NCI-H2171 treated with DMSO at 0.1 percent for 48 hours (cell line): ENCODE measurements at regions not wholly inside any gene's neighbourhood (a gene's known extent, or its start where the extent isn't known, plus 50 kb on each side); places are given as distances from the start of the nearest gene placed in this dataset.

Experiments used
- DNase-seq: peaks from one replicate; lab custom pipeline; 2025; lab: John Stamatoyannopoulos, UW

DNA sequence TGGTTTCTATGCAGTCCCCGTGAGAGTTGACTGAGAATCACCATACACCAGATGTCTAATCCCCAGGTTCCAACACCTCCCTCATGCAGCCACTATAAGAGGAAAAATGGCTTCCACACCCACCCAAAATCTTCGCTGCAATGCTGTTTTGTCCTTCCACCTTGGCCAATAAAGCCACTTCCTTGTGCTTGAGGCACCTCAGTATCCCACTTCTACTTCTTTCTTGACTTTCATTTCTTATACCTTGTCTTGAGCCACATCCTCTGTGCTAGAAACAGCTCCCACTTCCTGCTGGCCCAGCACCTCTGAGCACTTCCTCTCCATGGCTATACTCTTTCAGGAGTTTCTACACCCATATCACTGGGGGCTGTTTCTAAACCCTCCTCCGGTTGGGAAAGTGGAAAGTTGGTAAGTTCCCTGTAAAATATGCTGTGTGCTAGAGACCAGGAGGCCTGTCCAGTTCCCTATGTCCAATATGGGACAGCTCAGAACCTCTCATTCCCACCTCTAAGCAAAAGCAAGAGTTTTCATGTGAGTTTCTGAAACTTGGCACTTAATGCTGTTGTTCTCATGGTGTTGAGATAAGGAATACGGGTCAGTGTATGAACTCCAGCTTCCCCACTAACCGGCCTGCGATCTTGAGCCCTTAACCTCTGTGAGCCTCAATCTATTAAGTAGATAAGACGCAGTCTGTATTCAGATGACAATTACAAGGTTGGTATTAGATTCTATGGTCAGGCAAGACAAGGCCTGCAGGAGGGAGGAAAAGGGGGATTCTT is 209.1 kb upstream of the ID2 start:
- no peak for DNase-seq

DNA sequence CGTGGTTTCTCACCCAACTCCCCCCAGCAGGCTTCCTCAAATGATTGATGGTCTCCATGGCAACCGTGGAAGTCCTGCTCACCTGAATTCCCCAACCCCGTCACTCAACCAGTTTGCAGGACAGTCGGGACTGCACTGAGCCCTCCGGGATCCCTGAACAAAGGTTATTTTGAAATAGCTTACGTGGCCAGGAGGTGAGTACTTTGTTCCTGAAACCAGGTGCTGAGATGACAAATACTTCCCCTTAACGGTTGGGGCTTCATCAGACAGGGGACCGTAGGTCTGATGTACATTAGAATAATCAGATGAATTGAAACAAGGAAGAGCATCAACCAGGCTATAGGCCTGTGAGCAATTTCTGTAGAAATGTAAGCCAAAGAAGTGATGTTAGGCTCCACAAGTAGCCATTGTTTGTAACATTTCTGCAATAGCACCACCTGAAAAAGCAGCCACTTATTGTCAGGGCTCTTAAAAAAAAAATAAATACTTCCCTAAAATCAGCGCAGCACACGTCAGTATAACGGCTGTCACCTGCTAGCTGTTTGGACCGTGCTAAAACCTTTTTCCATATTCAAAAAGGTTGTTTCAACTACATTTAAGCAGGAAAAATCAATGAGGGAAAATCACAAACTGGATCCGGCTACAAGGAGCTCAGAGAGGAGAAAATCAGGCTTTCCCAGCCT is 206.4 kb upstream of the ID2 start:
- DNase-seq, result no peak

DNA sequence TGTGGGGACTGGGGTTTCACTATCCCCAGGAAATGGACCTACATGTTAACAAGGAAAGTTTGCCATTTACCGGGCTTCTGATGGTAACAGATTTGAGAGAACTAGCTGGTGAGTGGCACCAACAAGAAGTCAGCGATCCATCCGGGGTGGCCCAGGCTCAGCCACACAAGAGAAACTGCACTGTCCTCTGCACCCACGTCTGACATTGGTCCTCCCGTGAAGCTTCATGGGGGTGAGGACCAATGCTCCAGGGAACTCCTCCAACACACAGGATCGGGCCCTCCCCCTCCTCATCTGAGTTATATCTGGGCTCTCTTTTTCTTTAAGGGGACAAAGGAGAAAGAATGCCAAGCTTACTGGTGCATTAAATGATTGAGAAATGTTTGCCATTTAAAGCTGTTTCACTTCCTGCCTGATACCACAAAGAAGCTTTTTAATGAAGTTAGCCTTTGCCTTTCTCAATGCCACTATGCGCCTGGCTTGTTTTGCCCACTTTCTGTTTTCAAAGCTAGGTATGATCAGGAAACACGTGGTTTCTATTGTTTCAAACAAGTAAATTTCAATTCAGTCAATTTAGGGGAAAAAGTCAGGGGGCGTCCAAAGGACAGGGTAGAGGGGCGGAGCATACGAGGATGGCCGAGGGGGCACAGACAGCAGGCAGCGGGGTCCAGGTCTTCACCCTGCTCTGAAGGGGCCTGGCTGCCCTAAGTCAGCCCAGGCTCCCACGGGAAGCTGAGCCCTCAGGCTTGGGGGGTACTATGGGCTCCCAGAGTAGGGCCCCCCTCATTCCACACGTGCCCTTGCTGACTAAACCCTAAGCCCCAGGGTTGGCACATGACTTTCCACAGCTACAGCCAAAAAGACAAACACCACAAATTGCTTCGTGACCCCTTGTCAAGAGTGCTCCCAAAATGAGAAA is 204.0 kb upstream of the ID2 start:
- no peak for DNase-seq

DNA sequence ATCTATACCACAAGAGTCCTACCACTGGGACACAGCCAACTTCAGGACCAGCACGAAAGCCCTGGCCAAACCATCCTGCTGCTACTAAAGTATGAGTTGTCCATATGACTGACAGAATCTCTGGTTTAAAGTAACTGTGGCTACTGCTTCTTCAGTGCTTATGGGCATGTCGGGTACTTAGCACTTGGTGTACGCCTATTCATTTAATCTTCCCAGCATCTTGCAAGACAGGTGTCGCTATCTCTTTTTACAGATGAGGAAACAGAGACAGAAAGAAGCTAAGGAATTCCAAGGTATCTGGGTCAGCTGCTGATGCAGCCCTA is 203.4 kb upstream of the ID2 start:
- no peak for DNase-seq

DNA sequence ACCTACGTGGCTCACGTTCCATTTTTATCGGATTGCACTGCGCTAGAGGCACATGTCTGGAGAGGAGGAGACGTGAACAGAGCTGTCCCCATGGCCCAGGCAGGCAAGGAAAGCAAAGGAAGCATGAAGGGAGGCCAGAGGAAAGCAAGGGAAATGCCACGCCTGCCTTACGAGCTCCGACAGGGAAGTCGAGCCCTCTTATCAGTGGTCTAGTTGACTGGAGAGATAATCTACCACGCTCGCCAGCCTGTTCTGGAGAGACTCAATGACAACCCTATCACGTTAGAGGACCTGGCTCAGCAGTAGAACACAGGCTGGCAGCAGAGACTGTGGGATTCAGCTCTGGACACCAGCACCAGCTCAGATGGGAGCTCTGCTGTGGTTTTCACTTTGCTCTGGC is 202.6 kb upstream of the ID2 start:
- no peak for DNase-seq

GRCh38 chr2:8480915-8481314 is 200.9 kb upstream of the ID2 start:
- no peak for DNase-seq

GRCh38 chr2:8481463-8482009 is 200.3 kb upstream of the ID2 start:
- DNase-seq, result no peak

- DNase-seq, result no peak
These were observed 199.4 kb upstream of the ID2 start for GRCh38 chr2:8482432-8482831.

- no peak for DNase-seq
These were observed 197.2 kb upstream of the ID2 start for GRCh38 chr2:8484502-8485283.

DNA sequence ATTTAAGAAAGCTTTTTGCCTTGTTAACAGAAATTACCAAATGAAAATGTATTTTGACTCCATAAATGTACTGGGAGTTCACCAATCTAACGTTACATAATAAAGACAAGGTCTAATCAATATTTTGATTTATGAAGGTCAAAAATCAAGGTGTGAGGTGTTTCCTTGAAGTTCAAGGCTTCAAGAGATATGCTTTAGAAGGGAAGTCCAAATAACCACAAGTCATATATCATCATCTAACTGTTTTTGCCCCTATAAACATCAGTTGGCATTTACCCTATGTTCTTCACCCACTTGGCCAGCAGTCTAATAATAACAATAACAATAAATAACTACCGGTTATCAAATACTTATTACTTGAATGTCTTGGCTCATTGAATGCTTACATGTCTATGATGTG is 196.1 kb upstream of the ID2 start:
- no peak for DNase-seq

DNA sequence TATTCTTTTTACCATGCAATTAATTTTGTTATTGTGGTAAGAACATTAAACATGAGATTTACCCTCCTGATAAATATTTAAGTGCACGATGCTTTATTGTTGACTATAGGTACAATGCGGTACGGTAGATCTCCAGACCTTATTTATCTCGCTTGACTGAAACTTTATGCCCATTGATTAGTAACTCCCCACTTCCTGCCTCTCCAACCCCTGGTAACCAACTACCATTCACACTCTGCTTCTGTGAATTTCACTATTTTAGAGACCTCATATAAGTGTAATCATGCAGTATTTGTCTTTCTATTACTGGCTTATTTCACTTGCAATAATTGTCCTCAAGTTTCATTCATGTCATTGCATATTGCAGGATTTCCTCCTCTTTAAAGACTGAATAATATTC is 195.7 kb upstream of the ID2 start:
- no peak for DNase-seq

DNA sequence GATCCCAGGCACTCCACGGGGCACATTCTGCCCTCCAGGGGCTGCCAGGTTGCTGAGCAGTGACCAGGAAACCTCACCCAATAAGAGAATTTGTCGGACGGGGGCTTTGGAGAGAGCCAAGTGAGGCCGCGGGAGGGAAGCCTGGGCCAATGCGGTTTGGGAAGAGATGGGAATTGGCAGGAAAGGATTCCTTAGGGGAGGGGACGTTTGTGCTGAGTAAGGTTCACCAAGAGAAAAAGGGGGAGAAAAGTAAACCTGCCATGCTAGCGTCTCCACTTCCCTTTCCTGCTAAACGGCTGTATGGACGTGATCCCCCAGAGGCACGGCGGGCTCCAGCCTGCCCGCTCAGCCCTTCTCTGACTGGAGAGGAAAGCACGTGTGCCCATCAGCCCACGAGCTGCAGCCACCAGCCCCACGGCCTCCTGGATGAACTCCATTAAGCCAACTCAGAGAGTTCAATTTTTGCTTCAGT is 194.4 kb upstream of the ID2 start:
- no peak for DNase-seq

DNA sequence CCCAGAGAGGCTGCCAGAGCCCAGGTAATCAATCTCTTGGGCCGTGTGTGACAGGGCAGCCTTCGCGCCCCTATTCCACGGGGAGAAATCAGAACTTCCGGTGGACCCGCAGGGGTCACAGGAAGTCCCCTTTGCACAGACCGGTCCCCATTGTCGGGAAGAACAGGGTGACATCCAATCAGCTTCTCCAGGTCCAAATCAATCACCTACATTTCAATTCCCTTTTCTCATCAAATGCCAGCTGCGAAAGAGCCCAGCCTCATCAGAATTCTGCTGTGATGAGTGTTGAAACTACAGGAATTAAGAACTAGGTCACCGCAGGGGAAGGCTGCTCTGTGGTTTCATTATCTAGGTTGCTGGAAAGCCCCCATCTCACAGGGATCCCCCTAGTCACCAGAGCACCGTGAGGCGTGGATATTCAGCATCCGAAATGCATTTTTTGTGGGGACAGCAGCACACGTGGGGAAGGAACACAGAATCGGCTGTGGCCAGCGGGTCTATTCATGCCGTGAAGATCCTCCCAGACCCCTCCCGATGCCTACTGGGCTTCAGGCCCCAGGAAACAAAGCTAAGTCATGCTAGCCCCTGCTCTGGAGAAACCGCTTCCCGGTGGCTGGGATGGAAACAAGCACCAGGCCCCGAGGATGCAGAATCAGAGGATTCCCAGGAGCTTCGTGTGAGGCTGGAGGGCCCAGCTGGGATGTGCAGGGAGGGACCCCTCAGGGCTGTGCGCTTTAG is 193.7 kb upstream of the ID2 start:
- no peak for DNase-seq

DNA sequence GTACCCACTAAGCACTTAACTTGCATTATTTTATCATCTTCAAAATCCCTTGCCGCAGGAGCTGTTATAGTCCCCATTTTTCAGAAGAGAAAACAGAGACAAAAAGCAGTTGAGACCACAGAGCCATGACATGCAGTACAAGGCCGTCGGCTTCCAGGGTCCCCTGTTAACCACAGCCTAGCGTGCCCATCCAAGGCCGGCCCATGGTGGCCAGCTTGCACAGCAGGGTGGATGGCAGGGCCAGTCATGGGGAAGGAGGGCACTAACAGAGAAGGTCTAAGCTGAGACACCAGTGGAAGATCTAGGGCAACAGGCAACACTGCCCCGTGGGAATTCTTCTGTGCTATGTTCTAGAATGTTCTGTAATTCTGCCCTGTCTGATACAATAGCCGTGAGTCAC is 192.6 kb upstream of the ID2 start:
- DNase-seq, result no peak

- DNase-seq, result no peak
These were observed 192.1 kb upstream of the ID2 start for GRCh38 chr2:8489751-8490150.

GRCh38 chr2:8490166-8490721 is 191.6 kb upstream of the ID2 start:
- no peak for DNase-seq

GRCh38 chr2:8491296-8492027 is 190.4 kb upstream of the ID2 start:
- no peak for DNase-seq

DNA sequence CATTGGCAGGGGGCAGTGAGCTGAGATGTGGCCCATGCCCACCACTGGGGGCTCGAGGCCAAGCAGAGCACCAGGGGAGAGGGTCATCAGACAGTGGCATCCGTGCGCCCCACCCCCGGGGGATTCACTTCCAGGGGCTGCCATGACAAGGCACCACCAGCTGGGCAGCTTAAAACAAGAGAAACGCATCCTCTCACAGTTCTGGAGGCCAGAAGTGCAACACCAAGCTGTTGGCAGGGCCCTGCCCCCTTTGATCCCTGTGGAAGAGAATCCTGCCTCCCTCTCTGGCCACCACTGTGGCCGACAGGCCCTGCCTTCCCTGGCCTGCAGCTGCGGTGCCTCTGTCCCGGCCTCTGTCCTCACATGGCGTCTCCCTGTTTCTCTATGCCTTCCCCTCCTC is 187.7 kb upstream of the ID2 start:
- no peak for DNase-seq

DNA sequence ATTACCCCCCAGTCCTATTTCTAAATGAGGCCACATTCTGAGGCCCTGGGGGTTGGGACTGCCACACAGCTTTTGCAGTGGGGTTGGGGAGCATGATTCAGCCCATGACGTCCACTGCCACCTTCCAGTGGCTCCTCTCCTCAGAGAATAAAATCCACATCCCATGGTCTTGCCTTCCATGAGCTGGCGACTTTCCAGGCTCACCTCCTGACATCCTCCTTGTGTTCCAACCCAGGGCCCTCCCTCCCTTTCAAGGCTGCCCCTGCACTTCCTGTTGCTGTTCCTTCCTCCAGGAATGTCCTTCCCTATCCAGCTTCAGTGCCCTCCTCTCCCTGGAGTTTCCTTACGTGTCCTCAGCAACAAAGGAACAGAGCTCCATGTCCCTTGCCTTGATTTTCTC is 187.3 kb upstream of the ID2 start:
- DNase-seq, result no peak
